Renal pelvis (tissue), 1 donor: ENCODE measurements at regions not wholly inside any gene's neighbourhood (a gene's known extent, or its start where the extent isn't known, plus 50 kb on each side); places are given as distances from the start of the nearest gene placed in this dataset.
A peak's percentile ranks its signal among the peaks of the same experiment; 100 is the strongest.

Source experiments
- DNase-seq: peaks from one replicate; pipeline ENCODE4 v3.0.0-alpha.2; 2013

- DNase-seq: no peak
Observed at GRCh38 chr4:142961866-142962265, 115.8 kb upstream of the INPP4B start.

DNA sequence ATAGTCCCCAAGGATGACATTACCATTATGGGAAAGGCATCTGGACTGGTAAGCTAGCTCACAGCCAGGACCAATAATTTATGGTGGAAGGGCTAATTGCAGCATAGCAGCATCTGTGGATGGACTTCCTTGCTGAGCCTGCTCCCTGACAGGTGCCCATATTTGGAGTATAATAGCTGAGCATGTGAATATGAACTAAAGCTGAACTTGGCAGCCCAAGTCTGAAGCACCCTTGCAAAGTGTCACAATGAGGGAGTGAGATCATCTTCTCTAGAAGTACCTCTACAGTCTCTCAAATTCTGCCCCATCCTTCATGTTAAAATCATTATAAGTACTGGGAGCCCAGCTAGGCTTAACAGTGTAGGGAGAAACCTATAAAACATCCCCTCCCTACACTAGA lies 128.2 kb upstream of the INPP4B start:
- DNase-seq: no peak

GRCh38 chr4:142975618-142976017 lies 129.5 kb upstream of the INPP4B start:
- no peak for DNase-seq

- DNase-seq: no peak
Observed at GRCh38 chr4:142976482-142976881, 130.4 kb upstream of the INPP4B start.

GRCh38 chr4:142977182-142977581 lies 131.1 kb upstream of the INPP4B start:
- DNase-seq: no peak

GRCh38 chr4:142983065-142983464 lies 137.0 kb upstream of the INPP4B start:
- DNase-seq: no peak

DNA sequence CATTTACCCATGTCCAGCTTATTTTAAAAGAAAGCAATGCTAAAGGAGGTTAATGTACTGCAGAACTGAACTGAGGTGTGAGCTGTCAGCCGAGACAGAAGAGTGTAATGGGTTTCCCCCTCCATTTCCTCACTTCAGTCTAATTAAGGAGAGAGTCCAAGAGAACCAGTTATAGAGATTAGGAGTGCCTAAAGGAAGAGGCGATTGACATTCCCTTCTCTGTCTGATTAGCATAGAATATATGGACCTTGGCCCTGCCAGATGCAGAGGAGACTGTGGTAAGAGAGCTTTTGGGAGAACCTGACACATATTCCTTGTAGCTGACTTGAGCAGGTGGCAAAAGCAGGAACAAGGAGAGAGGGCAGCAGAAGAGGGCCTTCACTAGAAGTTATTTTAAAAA lies 137.5 kb upstream of the INPP4B start:
- DNase-seq: no peak

DNA sequence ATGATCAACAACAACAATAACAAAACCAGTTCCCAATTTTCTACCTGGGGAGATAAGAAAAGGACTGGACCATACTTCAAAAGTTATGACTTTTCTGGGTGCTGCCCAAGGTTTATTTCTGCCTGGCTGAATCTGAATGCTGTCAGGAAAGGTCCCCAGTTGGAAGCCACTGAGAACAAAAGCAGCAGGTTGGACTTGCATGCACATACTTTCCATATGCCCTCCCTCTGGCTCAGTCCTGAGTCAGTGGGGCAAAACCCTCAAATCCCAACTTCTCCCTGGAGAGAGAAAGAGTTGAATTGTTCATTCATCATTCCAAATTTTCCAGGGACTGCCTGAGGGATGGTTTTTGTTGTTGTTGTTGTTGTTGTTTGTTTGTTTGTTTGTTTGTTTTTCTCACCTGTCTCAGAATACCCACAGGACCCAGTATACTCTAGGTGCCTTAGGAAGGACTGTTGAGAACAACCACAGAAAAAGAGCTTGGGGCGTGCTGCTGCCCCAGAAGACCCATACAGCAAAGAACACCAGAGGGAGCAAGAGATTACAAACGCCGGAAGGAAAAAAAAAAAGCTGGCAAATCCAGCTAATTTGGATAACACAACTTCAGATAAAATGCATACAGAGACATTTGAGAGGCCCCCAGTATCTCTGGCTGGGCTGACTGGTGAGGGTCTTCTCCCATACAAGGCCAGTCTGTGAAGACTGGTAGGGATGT lies 138.9 kb upstream of the INPP4B start:
- DNase-seq: no peak

GRCh38 chr4:143016171-143016570 lies 168.5 kb upstream of the USP38 start:
- no peak for DNase-seq

DNA sequence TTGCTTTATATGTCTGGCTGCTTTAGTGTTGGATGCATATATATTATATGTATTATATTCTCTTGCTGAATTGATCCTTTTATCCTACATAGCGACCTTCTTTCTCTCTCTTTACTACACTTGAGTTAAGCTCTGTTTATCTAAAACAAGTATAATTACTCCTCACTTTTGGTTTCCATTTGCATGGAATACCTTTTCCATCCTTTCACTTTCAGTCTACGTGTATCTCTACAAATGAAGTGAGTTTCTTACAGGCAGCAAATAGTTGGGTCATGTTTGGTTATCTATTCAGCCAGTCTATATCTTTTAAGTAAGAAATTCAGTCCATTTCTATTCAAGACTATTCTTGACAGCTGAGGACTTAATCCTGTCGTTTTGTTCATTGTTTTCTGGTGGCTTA lies 167.5 kb upstream of the USP38 start:
- no peak for DNase-seq

GRCh38 chr4:143019351-143019750 lies 165.4 kb upstream of the USP38 start:
- DNase-seq: no peak

- no peak for DNase-seq
Observed at GRCh38 chr4:143021384-143021783, 163.3 kb upstream of the USP38 start.

GRCh38 chr4:143023239-143023918 lies 161.3 kb upstream of the USP38 start:
- no peak for DNase-seq

DNA sequence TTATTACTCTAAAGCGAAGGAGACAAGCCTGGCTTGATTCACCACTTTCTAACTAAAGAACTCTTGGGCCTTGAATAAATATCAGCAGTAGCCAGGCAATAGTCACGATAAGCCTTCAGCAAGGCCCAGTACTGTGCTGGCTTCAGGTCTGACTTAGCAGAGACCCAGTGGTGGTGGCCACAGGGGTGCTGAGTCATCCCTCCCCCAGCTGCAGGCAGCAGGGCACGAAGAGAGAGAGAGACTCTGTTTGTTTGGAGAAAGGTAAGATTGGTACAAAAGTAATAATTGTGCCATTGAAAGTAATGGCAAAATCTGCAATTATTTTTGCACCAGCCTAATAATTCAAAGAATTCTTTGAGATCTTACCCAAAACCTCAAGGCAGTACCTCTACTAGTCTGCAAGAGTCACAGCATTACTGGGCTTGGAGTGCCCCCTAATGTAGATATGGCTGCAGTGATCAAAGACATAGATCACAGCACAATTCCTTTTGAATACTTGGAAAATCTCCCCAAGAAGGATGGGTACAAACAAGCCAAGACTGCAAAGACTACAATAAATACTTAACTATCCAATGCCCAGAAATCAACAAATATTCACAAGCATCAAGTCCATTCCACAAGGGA lies 159.5 kb upstream of the USP38 start:
- DNase-seq: no peak

DNA sequence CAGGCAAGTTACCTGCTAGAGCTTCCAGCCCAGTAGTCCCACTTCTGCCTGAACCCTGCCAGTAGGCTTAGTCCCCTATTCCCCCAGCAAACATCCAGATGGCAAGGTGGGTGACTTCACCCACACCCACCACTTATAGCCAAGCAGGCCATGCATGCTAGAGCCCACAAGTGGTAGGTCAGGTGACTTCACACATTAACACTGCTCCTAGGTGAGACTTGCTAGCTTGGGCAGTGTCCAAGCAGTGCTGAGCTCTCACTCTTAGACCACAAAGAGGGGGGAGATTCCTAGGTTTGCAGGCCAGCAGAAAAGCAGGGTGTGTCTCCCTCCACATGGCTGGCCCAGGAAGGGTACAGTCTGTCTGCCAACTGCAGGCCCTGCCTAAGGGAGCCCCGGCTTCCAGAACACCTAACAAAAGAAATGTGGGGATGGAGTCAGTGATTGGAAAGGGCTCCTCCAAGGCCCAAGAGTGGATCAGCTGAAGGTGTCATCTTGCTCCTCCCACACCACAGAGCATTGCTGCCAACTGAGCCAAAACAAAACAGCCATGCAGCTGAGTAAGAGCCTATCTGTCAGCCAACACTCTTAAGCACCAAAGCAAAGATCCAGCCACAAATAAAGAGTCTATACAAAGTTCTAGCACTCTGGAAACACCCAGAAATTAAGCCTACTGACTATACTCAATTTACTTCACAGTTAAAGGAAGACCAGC lies 158.1 kb upstream of the USP38 start:
- DNase-seq: no peak

GRCh38 chr4:143035661-143036060 lies 149.1 kb upstream of the USP38 start:
- DNase-seq: no peak

- DNase-seq: no peak
Observed at GRCh38 chr4:143036443-143036842, 148.3 kb upstream of the USP38 start.

DNA sequence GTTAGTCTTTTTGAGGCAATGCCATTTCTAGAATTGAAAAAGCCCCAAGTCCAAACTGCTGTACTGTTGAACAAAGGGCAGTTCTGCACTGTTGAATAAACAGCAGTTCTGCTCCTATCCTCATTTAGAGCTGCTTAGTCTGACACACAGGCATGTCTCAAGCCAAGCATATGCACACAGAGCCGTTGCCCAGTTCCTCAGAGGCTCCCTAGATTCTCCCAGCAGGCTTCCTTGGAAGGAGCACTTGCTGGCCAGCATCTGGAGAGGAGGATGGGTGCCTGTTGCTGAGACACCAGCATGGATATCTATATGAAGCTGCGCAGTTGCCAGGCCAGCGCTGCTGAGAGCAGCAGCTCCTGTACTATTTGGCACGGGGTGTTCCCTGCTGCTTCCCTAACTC lies 138.3 kb upstream of the USP38 start:
- DNase-seq: no peak

DNA sequence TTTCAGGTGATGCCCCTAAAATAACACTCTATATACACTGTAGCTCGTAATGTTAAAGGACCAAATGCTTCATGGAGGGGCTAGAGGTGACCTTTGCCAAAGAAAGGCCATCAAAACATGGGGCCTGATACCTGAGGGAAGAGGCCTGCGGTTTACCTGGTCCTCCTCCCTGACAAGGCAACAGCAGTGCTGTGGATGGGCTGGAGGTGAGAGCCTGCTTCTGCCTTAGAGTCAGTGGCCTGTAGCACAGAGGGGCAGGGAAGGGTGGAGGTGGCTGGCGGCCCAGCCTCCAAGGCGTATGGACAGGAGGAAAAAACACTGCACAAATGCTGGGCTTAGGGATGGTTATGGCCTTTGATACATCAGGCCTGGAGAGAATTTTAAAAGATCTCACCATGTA lies 137.8 kb upstream of the USP38 start:
- DNase-seq: no peak

- DNase-seq: no peak
Observed at GRCh38 chr4:143054971-143055370, 129.7 kb upstream of the USP38 start.

DNA sequence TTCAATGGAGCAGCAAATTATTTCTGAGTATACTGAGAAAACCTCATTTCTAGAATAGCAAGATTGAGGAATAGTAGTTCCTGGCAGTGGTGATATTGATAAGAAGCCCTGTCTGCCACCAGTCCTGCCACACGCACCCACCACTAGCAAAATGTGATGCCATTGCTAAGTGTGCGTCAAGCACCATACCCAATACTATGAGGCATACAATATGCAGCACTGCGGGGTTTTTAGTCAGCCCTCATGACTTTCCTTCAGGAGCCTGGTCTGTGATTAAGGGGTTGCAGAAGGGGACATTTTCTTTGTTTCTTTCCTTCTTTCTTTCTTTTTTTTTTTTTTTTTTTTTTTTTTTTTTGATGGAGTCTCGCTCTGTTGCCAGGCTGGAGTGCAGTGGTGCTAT lies 128.7 kb upstream of the USP38 start:
- no peak for DNase-seq

DNA sequence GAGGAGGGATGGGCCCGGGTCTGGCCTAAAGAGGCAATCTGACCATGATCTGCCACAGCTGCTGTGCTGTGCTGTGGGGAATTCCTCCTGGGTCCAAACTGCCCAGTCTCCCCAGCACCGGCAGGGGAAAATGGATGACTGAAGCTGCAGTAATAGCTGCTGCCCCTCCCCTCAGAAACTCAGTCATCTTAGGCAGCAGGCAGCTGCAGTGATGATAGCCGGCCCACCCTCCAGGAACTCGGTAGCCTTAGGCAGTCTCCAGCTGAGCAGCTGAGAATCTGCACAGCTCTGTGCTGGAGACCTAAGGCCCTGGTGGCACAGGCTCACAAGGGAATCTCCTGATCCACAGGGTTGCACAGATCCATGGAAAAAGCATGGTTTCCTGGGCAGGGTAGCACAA lies 113.4 kb upstream of the USP38 start:
- no peak for DNase-seq

- DNase-seq: peak; percentile 9
Observed at GRCh38 chr4:143076723-143077122, 108.0 kb upstream of the USP38 start.
